NCI-H1092 (cell line): ENCODE measurements at regions not wholly inside any gene's neighbourhood (a gene's known extent, or its start where the extent isn't known, plus 50 kb on each side); places are given as distances from the start of the nearest gene placed in this dataset.
"Not testable (repeated sequence)": the region's sequence is repeated elsewhere in the genome, so short reads cannot be mapped to it uniquely, and the experiment has no call there.

Experiments used
- DNase-seq: peaks from one replicate; lab custom pipeline; 2025; lab: John Stamatoyannopoulos, UW

- DNase-seq: no peak
These were observed 551.8 kb downstream of the RAB28 start for GRCh38 chr4:12932203-12932788.

GRCh38 chr4:12929784-12930183 is 554.4 kb downstream of the RAB28 start:
- no peak for DNase-seq

GRCh38 chr4:12928751-12929150 is 555.4 kb downstream of the RAB28 start:
- no peak for DNase-seq

- DNase-seq: no peak
These were observed 557.7 kb downstream of the RAB28 start for GRCh38 chr4:12926189-12927066.

GRCh38 chr4:12924728-12925320 is 559.3 kb downstream of the RAB28 start:
- no peak for DNase-seq

GRCh38 chr4:12924253-12924652 is 559.9 kb downstream of the RAB28 start:
- DNase-seq: no peak

- DNase-seq: no peak
These were observed 571.2 kb downstream of the RAB28 start for GRCh38 chr4:12912896-12913418.

- no peak for DNase-seq
These were observed 572.3 kb downstream of the RAB28 start for GRCh38 chr4:12911750-12912358.

GRCh38 chr4:12903640-12904039 is 580.5 kb downstream of the RAB28 start:
- DNase-seq: not testable (repeated sequence)

- DNase-seq: no peak
These were observed 581.4 kb downstream of the RAB28 start for GRCh38 chr4:12902735-12903134.

- DNase-seq: no peak
These were observed 586.2 kb downstream of the RAB28 start for GRCh38 chr4:12897954-12898353.

- DNase-seq: no peak
These were observed 590.1 kb downstream of the RAB28 start for GRCh38 chr4:12894062-12894461.

GRCh38 chr4:12889054-12889453 is 595.1 kb downstream of the RAB28 start:
- DNase-seq: no peak

GRCh38 chr4:12884846-12885796 is 599.0 kb downstream of the RAB28 start:
- no peak for DNase-seq

GRCh38 chr4:12881945-12882584 is 602.1 kb downstream of the RAB28 start:
- no peak for DNase-seq

- DNase-seq: no peak
These were observed 603.3 kb downstream of the RAB28 start for GRCh38 chr4:12880844-12881243.

- DNase-seq: no peak
These were observed 604.6 kb downstream of the RAB28 start for GRCh38 chr4:12879496-12879895.

GRCh38 chr4:12875640-12876243 is 608.4 kb downstream of the RAB28 start:
- no peak for DNase-seq

GRCh38 chr4:12873351-12873750 is 610.8 kb downstream of the RAB28 start:
- no peak for DNase-seq

GRCh38 chr4:12861422-12861821 is 622.7 kb downstream of the RAB28 start:
- DNase-seq: no peak
